Keratinocyte (primary cell): ENCODE measurements at regions not wholly inside any gene's neighbourhood (a gene's known extent, or its start where the extent isn't known, plus 50 kb on each side); places are given as distances from the start of the nearest gene placed in this dataset.

Experiments
- DNase-seq: peaks from one replicate; pipeline ENCODE4 v3.0.0-alpha.2; 2011; ENCODE audit warnings: low read depth, missing footprints, low spot score
- FAIRE-seq: peaks from 2 replicates; lab custom pipeline; 2011; peaks lifted over from hg19 to GRCh38; lab: Jason Lieb, UNC
- H2AFZ ChIP-seq: 2 replicates; pipeline ENCODE4 v1.6.0; 2012; ENCODE audit warnings: low read length, control low read depth, inconsistent platforms; ENCODE audit not compliant: control insufficient read depth
- H3K27ac ChIP-seq: 2 replicates; pipeline ENCODE4 v1.5.1; 2011; ENCODE audit warnings: low read length; ENCODE audit not compliant: control insufficient read depth, insufficient read depth
- H3K27me3 ChIP-seq: 3 replicates; pipeline ENCODE4 v1.6.0; 2011; ENCODE audit warnings: low read length; ENCODE audit not compliant: control insufficient read depth, insufficient read depth; ENCODE audit errors: extremely low read depth
- H3K36me3 ChIP-seq, 2 experiments: 2 replicates in 1 of 2; 3 replicates in 1 of 2; pipeline ENCODE4 v1.5.1; 2011; ENCODE audit warnings: low read length in 2 of 2, mild to moderate bottlenecking in 1 of 2; ENCODE audit not compliant: control insufficient read depth in 2 of 2, insufficient read depth in 2 of 2; ENCODE audit errors: extremely low read depth in 1 of 2
- H3K4me1 ChIP-seq: 3 replicates; pipeline ENCODE4 v1.5.1; 2011; ENCODE audit warnings: low read length; ENCODE audit not compliant: control insufficient read depth, insufficient read depth; ENCODE audit errors: extremely low read depth
- H3K4me2 ChIP-seq: 3 replicates; pipeline ENCODE4 v1.6.0; 2011; ENCODE audit warnings: low read depth, low read length; ENCODE audit not compliant: control insufficient read depth, insufficient read depth; ENCODE audit errors: extremely low read depth
- H3K4me3 ChIP-seq, 3 experiments: fragments of 200-600 bp in 1 of 3; sonication (generic) in 1 of 3; 2 replicates in 2 of 3; 3 replicates in 1 of 3; pipeline ENCODE4 v1.5.1; 2011 to 2016; ENCODE audit warnings: low read length in 3 of 3, mild to moderate bottlenecking in 3 of 3, control low read depth in 2 of 3, inconsistent platforms in 1 of 3, low read depth in 1 of 3, mixed read lengths in 1 of 3, mixed run types in 1 of 3, moderate library complexity in 1 of 3; ENCODE audit not compliant: control insufficient read depth in 2 of 3, insufficient read depth in 2 of 3; ENCODE audit errors: extremely low read depth in 1 of 3
- H3K79me2 ChIP-seq: 2 replicates; pipeline ENCODE4 v1.6.0; 2012; ENCODE audit warnings: low read length; ENCODE audit not compliant: control insufficient read depth, insufficient read depth
- H3K9ac ChIP-seq: 3 replicates; pipeline ENCODE4 v1.6.0; 2011; ENCODE audit warnings: low read length; ENCODE audit not compliant: control insufficient read depth, insufficient read depth; ENCODE audit errors: extremely low read depth
- H3K9me1 ChIP-seq: 3 replicates; pipeline ENCODE4 v1.6.0; 2011; ENCODE audit warnings: low read length; ENCODE audit not compliant: control insufficient read depth, insufficient read depth; ENCODE audit errors: extremely low read depth
- H3K9me3 ChIP-seq: 2 replicates; pipeline ENCODE4 v1.5.1; 2012; ENCODE audit warnings: low read depth, low read length; ENCODE audit not compliant: control insufficient read depth
- H4K20me1 ChIP-seq: 3 replicates; pipeline ENCODE4 v1.6.0; 2011; ENCODE audit warnings: low read length; ENCODE audit not compliant: control insufficient read depth, insufficient read depth; ENCODE audit errors: extremely low read depth
- CTCF ChIP-seq, 3 experiments: IDR thresholded peaks in 1 of 3; conservative IDR thresholded peaks in 1 of 3; optimal IDR thresholded peaks in 1 of 3; 2 replicates in 2 of 3; 3 replicates in 1 of 3; pipeline versions ENCODE3 to v1.5.1; 2011; ENCODE audit warnings: low read length in 3 of 3, mild to moderate bottlenecking in 3 of 3, moderate library complexity in 2 of 3, control low read depth in 1 of 3, inconsistent platforms in 1 of 3; ENCODE audit not compliant: insufficient read depth in 2 of 3; ENCODE audit errors: extremely low read depth in 1 of 3
- EZH2 ChIP-seq: IDR thresholded peaks from one replicate; pipeline ENCODE4 v1.6.1; 2012; ENCODE audit warnings: inconsistent platforms, mild to moderate bottlenecking, low read length, moderate library complexity
- dilution Hi-C: fragments of 300-500 bp; cut with MboI; formaldehyde crosslinking; loops from one replicate; pipeline ENCODE4 v1.7.0; 2020; ENCODE audit warnings: low sequenced_read_pairs; ENCODE audit not compliant: extremely low pct_ligation_motif_present

- no peaks in the 10 kb centered on the region for H3K4me1 ChIP-seq
- no peaks in the 10 kb centered on the region for H4K20me1 ChIP-seq
- H2AFZ ChIP-seq = no peak overlapping the region
- H3K9me1 ChIP-seq = no peaks in the 10 kb centered on the region
- no peak overlapping the region for H3K4me3 ChIP-seq
- no peak overlapping the region for H3K9ac ChIP-seq
- H3K4me2 ChIP-seq = no peak overlapping the region
- no peaks in the 10 kb centered on the region for H3K27me3 ChIP-seq
- dilution Hi-C loops = no loop called here
- H3K27ac ChIP-seq = no peak overlapping the region
- no peaks in the 10 kb centered on the region for H3K79me2 ChIP-seq
- no peaks in the 10 kb centered on the region for H3K36me3 ChIP-seq
- no peak for TF ChIP-seq EZH2
- no peak for TF ChIP-seq CTCF (optimal IDR thresholded peaks at IDR 0.05 in 1 of 3, IDR thresholded peaks at IDR 0.05 in 1 of 3, conservative IDR thresholded peaks at IDR 0.05 in 1 of 3; ENCODE audit: extremely low read depth in 1 of 3, insufficient read depth in 2 of 3, low read length in 3 of 3)
- no peaks in the 10 kb centered on the region for H3K9me3 ChIP-seq
- FAIRE-seq (no peak), DNase-seq (no peak)
These were observed 541.0 kb upstream of the KLHL29 start for GRCh38 chr2:22843919-22844537.

- Histone ChIP-seq H3K79me2 (no peaks in the 10 kb centered on the region), H3K4me2 (no peak overlapping the region), H2AFZ (no peak overlapping the region), H3K27me3 (no peaks in the 10 kb centered on the region), H3K36me3 (no peaks in the 10 kb centered on the region), H3K9me1 (no peaks in the 10 kb centered on the region), H3K9ac (no peak overlapping the region), H3K4me1 (no peaks in the 10 kb centered on the region), H4K20me1 (no peaks in the 10 kb centered on the region), H3K4me3 (no peak overlapping the region), H3K9me3 (no peaks in the 10 kb centered on the region), H3K27ac (no peak overlapping the region)
- FAIRE-seq = no peak
- TF ChIP-seq EZH2 (no peak), CTCF (optimal IDR thresholded peaks at IDR 0.05 in 1 of 3, IDR thresholded peaks at IDR 0.05 in 1 of 3, conservative IDR thresholded peaks at IDR 0.05 in 1 of 3; ENCODE audit: extremely low read depth in 1 of 3, insufficient read depth in 2 of 3, low read length in 3 of 3) (no peak)
- dilution Hi-C loops = no loop called here
- DNase-seq = no peak
These were observed 534.7 kb upstream of the KLHL29 start for GRCh38 chr2:22850310-22850709.
